PC-3 (cell line): ENCODE measurements at regions not wholly inside any gene's neighbourhood (a gene's known extent, or its start where the extent isn't known, plus 50 kb on each side); places are given as distances from the start of the nearest gene placed in this dataset.
A peak's percentile ranks its signal among the peaks of the same experiment; 100 is the strongest.

Experiments used
- ATAC-seq: fragments of 200-7000 bp; cut with Tn5 transposase; 2 replicates; pipeline ENCODE4 v1.9.1; 2020; ENCODE audit warnings: mild to moderate bottlenecking, moderate library complexity
- BruUV-seq: library from RNA; stranded (reverse); fragments of 400-500 nt; replicated peaks from 2 replicates; lab custom pipeline; 2021; lab: Mats Ljungman, UMichigan
- CTCF ChIA-PET: fragments of 300-600 bp; sonication (Branson Sonifier 250); formaldehyde crosslinking; loops from one replicate; lab custom pipeline; 2022; ENCODE audit warnings: antibody characterized with exemption; lab: Charles Lee
- POLR2A ChIA-PET: fragments of 300-600 bp; sonication (Branson Sonifier 250); formaldehyde crosslinking; loops from one replicate; lab custom pipeline; 2022; ENCODE audit warnings: antibody characterized with exemption; ENCODE audit not compliant: unreplicated experiment; lab: Charles Lee
- DNase-seq: peaks from one replicate; pipeline ENCODE4 v3.0.0-alpha.2; 2015
- H2AFZ ChIP-seq: fragments of 300-600 bp; sonication (generic); 2 replicates; pipeline ENCODE4 v1.6.0; 2016; ENCODE audit warnings: antibody characterized with exemption, low read length
- H3F3A ChIP-seq: fragments of 300-600 bp; sonication (generic); one replicate; pipeline ENCODE4 v1.6.0; 2017; ENCODE audit warnings: antibody characterized with exemption, low read length, control low read depth, mild to moderate bottlenecking; ENCODE audit not compliant: unreplicated experiment
- H3K27ac ChIP-seq: fragments of 300-600 bp; sonication (generic); 2 replicates; pipeline ENCODE4 v1.5.1; 2016; ENCODE audit warnings: mild to moderate bottlenecking, low read length
- H3K27me3 ChIP-seq: fragments of 300-600 bp; sonication (generic); 2 replicates; pipeline ENCODE4 v1.6.1; 2016; ENCODE audit warnings: low read length, mixed read lengths
- H3K36me3 ChIP-seq: fragments of 300-600 bp; sonication (generic); 2 replicates; pipeline ENCODE4 v1.6.1; 2016; ENCODE audit warnings: low read depth, mixed run types, low read length, mixed read lengths
- H3K4me1 ChIP-seq: fragments of 300-600 bp; sonication (generic); 2 replicates; pipeline ENCODE4 v1.5.1; 2016; ENCODE audit warnings: low read length; ENCODE audit not compliant: insufficient read depth
- H3K4me2 ChIP-seq: fragments of 300-600 bp; sonication (generic); 2 replicates; pipeline ENCODE4 v1.6.0; 2016; ENCODE audit warnings: low read length
- H3K4me3 ChIP-seq: fragments of 300-600 bp; sonication (generic); 2 replicates; pipeline ENCODE4 v1.5.1; 2016; ENCODE audit warnings: mild to moderate bottlenecking, low read length, mixed read lengths
- H3K79me2 ChIP-seq: fragments of 300-600 bp; sonication (generic); 2 replicates; pipeline ENCODE4 v1.6.1; 2017; ENCODE audit warnings: low read length, mixed read lengths
- H3K9ac ChIP-seq: fragments of 300-600 bp; sonication (generic); 2 replicates; pipeline ENCODE4 v1.6.0; 2016; ENCODE audit warnings: mild to moderate bottlenecking, low read length
- H3K9me2 ChIP-seq: fragments of 300-600 bp; sonication (generic); replicated peaks from 2 replicates; pipeline ENCODE4 v1.6.1; 2016; ENCODE audit warnings: mixed run types, low read length, mixed read lengths
- H3K9me3 ChIP-seq: fragments of 300-600 bp; sonication (generic); 2 replicates; pipeline ENCODE4 v1.6.1; 2016; ENCODE audit warnings: low read length, mixed read lengths
- H4K20me1 ChIP-seq: fragments of 300-600 bp; sonication (generic); 2 replicates; pipeline ENCODE4 v1.6.1; 2016; ENCODE audit warnings: low read length, mixed read lengths
- CTCF ChIP-seq: fragments of 300-600 bp; sonication (generic); conservative IDR thresholded peaks from 2 replicates; pipeline ENCODE4 v1.5.1; 2017; ENCODE audit warnings: antibody characterized with exemption, low read depth, mild to moderate bottlenecking, low read length
- EZH2 ChIP-seq: fragments of 300-600 bp; sonication (generic); IDR thresholded peaks from one replicate; pipeline ENCODE4 v1.6.1; 2017; ENCODE audit warnings: antibody characterized with exemption, mild to moderate bottlenecking, low read length; ENCODE audit not compliant: unreplicated experiment
- EZH2phosphoT487 ChIP-seq: fragments of 300-600 bp; sonication (generic); IDR thresholded peaks from 2 replicates; pipeline ENCODE4 v1.6.1; 2018; ENCODE audit warnings: mild to moderate bottlenecking, antibody characterized with exemption, low read length, borderline replicate concordance
- intact Hi-C: fragments of 100-400 bp; cut with micrococcal nuclease; formaldehyde crosslinking; loops from 2 replicates; pipeline ENCODE4 v1.9.0; 2023

- H3K27ac ChIP-seq: no peak overlapping the region
- H3K79me2 ChIP-seq: no peaks in the 10 kb centered on the region
- no peaks in the 10 kb centered on the region for H3F3A ChIP-seq
- no peak for TF ChIP-seq EZH2phosphoT487
- no peak for TF ChIP-seq EZH2
- TF ChIP-seq CTCF: no peak
- DNase-seq: peak; percentile 50
- ATAC-seq: no peak
- H3K9me2 ChIP-seq: no peaks in the 10 kb centered on the region
- POLR2A ChIA-PET: no interaction called here
- no peaks in the 10 kb centered on the region for H3K27me3 ChIP-seq
- H3K4me3 ChIP-seq: peak overlapping the region; percentile 76
- H3K4me2 ChIP-seq: peak overlapping the region; percentile 91
- no peaks in the 10 kb centered on the region for H4K20me1 ChIP-seq
- peak overlapping the region; percentile 93 for H2AFZ ChIP-seq
- H3K9me3 ChIP-seq: no peaks in the 10 kb centered on the region
- no peaks in the 10 kb centered on the region for H3K36me3 ChIP-seq
- intact Hi-C loops: loop anchor here (1.0 to 10.0 kb wide), 2 partner anchors 92 to 222 kb away; no protein-coding TSS in a partner anchor
- CTCF ChIA-PET: no interaction called here
- peaks cover 21% of the 10 kb centered on the region for H3K4me1 ChIP-seq
- 0 out of 2 replicates have a peak overlapping the region, but pooled peaks have one; percentile 83 for H3K9ac ChIP-seq
- BruUV-seq: no TSS peak
Observed at GRCh38 chr3:107432646-107433045, 55.4 kb downstream of the CCDC54 start.

- H3K79me2 ChIP-seq: no peaks in the 10 kb centered on the region
- TF ChIP-seq CTCF (0 out of 2 replicates have a peak, but pooled peaks have one; percentile 15), EZH2phosphoT487 (no peak)
- no peaks in the 10 kb centered on the region for H3K9me3 ChIP-seq
- intact Hi-C loops: loop anchor here (10.0 kb wide), 1 partner anchor 219 kb away; no protein-coding TSS in a partner anchor
- no peaks in the 10 kb centered on the region for H3K9me2 ChIP-seq
- ATAC-seq (no peak), DNase-seq (no peak)
- no peak overlapping the region for H2AFZ ChIP-seq
- no peak overlapping the region for H3K4me2 ChIP-seq
- ChIA-PET POLR2A (no interaction called here), CTCF (no interaction called here)
- no peaks in the 10 kb centered on the region for H3K27me3 ChIP-seq
- H3F3A ChIP-seq: no peaks in the 10 kb centered on the region
- H4K20me1 ChIP-seq: no peaks in the 10 kb centered on the region
- peaks cover 14% of the 10 kb centered on the region; the same call in 1 of the 2 replicates for H3K4me1 ChIP-seq
- BruUV-seq: no TSS peak
- H3K4me3 ChIP-seq: no peak overlapping the region
- H3K9ac ChIP-seq: no peak overlapping the region
- H3K36me3 ChIP-seq: no peaks in the 10 kb centered on the region
- no peak overlapping the region for H3K27ac ChIP-seq
Observed at GRCh38 chr3:107436029-107436428, 58.8 kb downstream of the CCDC54 start.

GRCh38 chr3:107438671-107439070, 61.4 kb downstream of the CCDC54 start:
- 0 out of 2 replicates have a peak, but pooled peaks cover 3% of the 10 kb centered on the region for H3K4me1 ChIP-seq
- H3K4me2 ChIP-seq: no peak overlapping the region
- H3K9me2 ChIP-seq: no peaks in the 10 kb centered on the region
- TF ChIP-seq EZH2phosphoT487 (no peak), EZH2 (no peak), CTCF (no peak)
- H3K9ac ChIP-seq: no peak overlapping the region
- H3K27ac ChIP-seq: no peak overlapping the region
- H3F3A ChIP-seq: no peaks in the 10 kb centered on the region
- H3K27me3 ChIP-seq: no peaks in the 10 kb centered on the region
- no peaks in the 10 kb centered on the region for H3K9me3 ChIP-seq
- POLR2A ChIA-PET: no interaction called here
- H3K4me3 ChIP-seq: no peak overlapping the region
- no peak overlapping the region for H2AFZ ChIP-seq
- no TSS peak for BruUV-seq
- CTCF ChIA-PET: no interaction called here
- ATAC-seq (no peak), DNase-seq (no peak)
- intact Hi-C loops: loop anchor here (10.0 kb wide), 1 partner anchor 216 kb away; no protein-coding TSS in a partner anchor
- H4K20me1 ChIP-seq: no peaks in the 10 kb centered on the region
- H3K36me3 ChIP-seq: no peaks in the 10 kb centered on the region
- H3K79me2 ChIP-seq: no peaks in the 10 kb centered on the region
